GM23338 (cell line): ENCODE measurements at regions not wholly inside any gene's neighbourhood (a gene's known extent, or its start where the extent isn't known, plus 50 kb on each side); places are given as distances from the start of the nearest gene placed in this dataset.

ENCODE experiments used
- ATAC-seq: fragments of 200-7000 bp; cut with Tn5 transposase; 3 replicates; pipeline ENCODE4 v1.9.1; 2020
- DNase-seq: peaks from one replicate; pipeline ENCODE4 v3.0.0-alpha.2; 2015; ENCODE audit warnings: low spot score
- H2AFZ ChIP-seq: fragments of 200-600 bp; sonication (generic); 2 replicates; pipeline ENCODE4 v1.8.0; 2016; ENCODE audit warnings: antibody characterized with exemption, mild to moderate bottlenecking, moderate library complexity
- H3F3A ChIP-seq: fragments of 200-600 bp; sonication (generic); replicated peaks from 2 replicates; pipeline ENCODE4 v1.8.0; 2017; ENCODE audit warnings: antibody characterized with exemption, mixed run types, low read depth
- H3K27ac ChIP-seq: fragments of 200-600 bp; sonication (generic); 2 replicates; pipeline ENCODE4 v1.6.1; 2016; ENCODE audit warnings: low read depth
- H3K27me3 ChIP-seq: fragments of 200-600 bp; sonication (generic); 2 replicates; pipeline ENCODE4 v1.8.0; 2016; ENCODE audit warnings: mild to moderate bottlenecking, mixed run types, moderate library complexity; ENCODE audit not compliant: insufficient read depth
- H3K36me3 ChIP-seq: fragments of 200-600 bp; sonication (generic); 2 replicates; pipeline ENCODE4 v1.8.0; 2016; ENCODE audit warnings: mild to moderate bottlenecking; ENCODE audit not compliant: insufficient read depth
- H3K4me1 ChIP-seq: fragments of 200-600 bp; sonication (generic); 2 replicates; pipeline ENCODE4 v1.8.0; 2016; ENCODE audit warnings: mild to moderate bottlenecking, moderate library complexity; ENCODE audit not compliant: insufficient read depth
- H3K4me2 ChIP-seq: fragments of 200-600 bp; sonication (generic); 2 replicates; pipeline ENCODE4 v1.7.1; 2017; ENCODE audit warnings: mixed run types
- H3K4me3 ChIP-seq: fragments of 200-600 bp; sonication (generic); 2 replicates; pipeline ENCODE4 v1.6.1; 2016; ENCODE audit warnings: mixed run types
- H3K79me2 ChIP-seq: fragments of 200-600 bp; sonication (generic); replicated peaks from 2 replicates; pipeline ENCODE4 v1.8.0; 2017; ENCODE audit warnings: mild to moderate bottlenecking; ENCODE audit not compliant: insufficient read depth
- H3K9me2 ChIP-seq: fragments of 200-600 bp; sonication (generic); 2 replicates; pipeline ENCODE4 v1.8.0; 2017; ENCODE audit not compliant: insufficient read depth
- H4K20me1 ChIP-seq: fragments of 200-600 bp; sonication (generic); replicated peaks from 2 replicates; pipeline ENCODE4 v1.8.0; 2017; ENCODE audit warnings: mild to moderate bottlenecking; ENCODE audit not compliant: insufficient read depth
- H3K27ac Mint-ChIP-seq: 2 replicates; pipeline ENCODE4 v1.8.0; 2020; ENCODE audit warnings: inconsistent platforms, mild to moderate bottlenecking, moderate library complexity, mixed read lengths
- H3K27me3 Mint-ChIP-seq: 3 replicates; pipeline ENCODE4 v1.8.0; 2022; ENCODE audit warnings: low read depth, mild to moderate bottlenecking, moderate library complexity, mixed read lengths, inconsistent platforms; ENCODE audit not compliant: insufficient read depth, poor library complexity
- H3K36me3 Mint-ChIP-seq: 3 replicates; pipeline ENCODE4 v1.8.0; 2021; ENCODE audit warnings: low read depth, mild to moderate bottlenecking, inconsistent platforms, moderate library complexity, mixed read lengths
- H3K4me1 Mint-ChIP-seq: 3 replicates; pipeline ENCODE4 v1.8.0; 2020; ENCODE audit warnings: mild to moderate bottlenecking, inconsistent platforms, mixed read lengths
- H3K4me3 Mint-ChIP-seq: 3 replicates; pipeline ENCODE4 v1.8.0; 2021; ENCODE audit warnings: moderate library complexity, mild to moderate bottlenecking, inconsistent platforms, mixed read lengths
- H3K9me3 Mint-ChIP-seq: 3 replicates; pipeline ENCODE4 v1.8.0; 2020; ENCODE audit warnings: moderate library complexity, mild to moderate bottlenecking, inconsistent platforms, mixed read lengths
- CREB1 ChIP-seq: fragments of 250-450 bp; sonication (Bioruptor Pico); IDR thresholded peaks from 2 replicates; pipeline ENCODE4 v1.5.0; 2020; ENCODE audit warnings: low read depth, mild to moderate bottlenecking, moderate library complexity
- EZH2 ChIP-seq: fragments of 200-600 bp; sonication (generic); IDR thresholded peaks from one replicate; pipeline ENCODE4 v1.8.0; 2017; ENCODE audit warnings: antibody characterized with exemption, mild to moderate bottlenecking, low read depth; ENCODE audit not compliant: unreplicated experiment
- EZH2phosphoT487 ChIP-seq: fragments of 200-600 bp; sonication (generic); IDR thresholded peaks from one replicate; pipeline ENCODE4 v1.8.1; 2018; ENCODE audit warnings: antibody characterized with exemption; ENCODE audit not compliant: unreplicated experiment
- JUNB ChIP-seq: IDR thresholded peaks from one replicate; pipeline ENCODE4 v1.6.1; 2016; ENCODE audit warnings: antibody characterized with exemption; ENCODE audit not compliant: unreplicated experiment
- NANOG ChIP-seq: IDR thresholded peaks from 2 replicates; pipeline ENCODE4 v1.6.1; 2016; ENCODE audit warnings: antibody characterized with exemption, borderline replicate concordance
- POLR2AphosphoS5 ChIP-seq: IDR thresholded peaks from 2 replicates; pipeline ENCODE4 v1.6.1; 2016; ENCODE audit warnings: antibody characterized with exemption, low read depth
- STAT1 ChIP-seq: IDR thresholded peaks from one replicate; pipeline ENCODE4 v1.6.1; 2016; ENCODE audit warnings: antibody characterized with exemption; ENCODE audit not compliant: unreplicated experiment
- ZNF114 ChIP-seq: fragments of 250-450 bp; sonication (Bioruptor Pico); IDR thresholded peaks from 2 replicates; pipeline ENCODE4 v1.5.0; 2020; ENCODE audit warnings: mild to moderate bottlenecking, moderate library complexity
- ZNF331 ChIP-seq: fragments of 250-450 bp; sonication (Bioruptor Pico); IDR thresholded peaks from 2 replicates; pipeline ENCODE4 v1.5.0; 2020; ENCODE audit warnings: low read depth, mild to moderate bottlenecking, moderate library complexity
- TF ChIP-seq, protein P1 (sequence below): IDR thresholded peaks from one replicate; pipeline ENCODE4 v1.6.1; 2018; ENCODE audit warnings: antibody characterized with exemption; ENCODE audit not compliant: unreplicated experiment
- TF ChIP-seq, protein P2 (sequence below): fragments of 250-450 bp; sonication (Bioruptor Pico); IDR thresholded peaks from 2 replicates; pipeline ENCODE4 v1.5.0; 2020; ENCODE audit warnings: mild to moderate bottlenecking, moderate library complexity
- TF ChIP-seq, protein P3 (sequence below), 2 experiments: fragments of 200-600 bp in 1 of 2; sonication (generic) in 1 of 2; conservative IDR thresholded peaks; 2 replicates each; pipeline versions ENCODE4 v1.5.1 to v1.6.1; 2016 to 2017; ENCODE audit warnings: antibody characterized with exemption in 2 of 2, low read depth in 2 of 2, mild to moderate bottlenecking in 2 of 2, moderate library complexity in 1 of 2
- TF ChIP-seq, protein P4 (sequence below): IDR thresholded peaks from 2 replicates; pipeline ENCODE4 v1.6.1; 2016; ENCODE audit warnings: antibody characterized with exemption

DNA sequence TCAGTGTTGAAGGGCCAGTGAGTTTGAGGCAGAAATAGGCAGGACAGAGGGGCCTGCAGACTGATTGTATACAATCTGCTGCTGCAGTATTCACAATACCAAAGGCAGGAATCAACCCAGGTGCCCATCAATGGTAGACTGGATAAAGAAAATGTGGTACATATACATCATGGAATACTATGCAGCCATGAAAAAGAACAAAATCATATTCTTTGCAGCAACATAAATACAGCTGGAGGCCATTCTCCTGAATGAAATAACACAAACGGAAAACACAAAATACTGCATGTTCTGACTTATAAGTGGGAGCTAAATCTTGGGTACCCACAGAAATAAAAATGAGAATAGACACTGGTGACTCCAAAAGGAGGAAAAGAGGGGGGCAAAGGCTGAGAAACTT lies 485.1 kb downstream of the XYLT1 start:
- no peak overlapping the region for H3K4me3 ChIP-seq
- no peak for TF ChIP-seq ZNF114 (CRISPR knock-in tag)
- TF ChIP-seq POLR2AphosphoS5 = no peak
- TF ChIP-seq, protein P1, sequence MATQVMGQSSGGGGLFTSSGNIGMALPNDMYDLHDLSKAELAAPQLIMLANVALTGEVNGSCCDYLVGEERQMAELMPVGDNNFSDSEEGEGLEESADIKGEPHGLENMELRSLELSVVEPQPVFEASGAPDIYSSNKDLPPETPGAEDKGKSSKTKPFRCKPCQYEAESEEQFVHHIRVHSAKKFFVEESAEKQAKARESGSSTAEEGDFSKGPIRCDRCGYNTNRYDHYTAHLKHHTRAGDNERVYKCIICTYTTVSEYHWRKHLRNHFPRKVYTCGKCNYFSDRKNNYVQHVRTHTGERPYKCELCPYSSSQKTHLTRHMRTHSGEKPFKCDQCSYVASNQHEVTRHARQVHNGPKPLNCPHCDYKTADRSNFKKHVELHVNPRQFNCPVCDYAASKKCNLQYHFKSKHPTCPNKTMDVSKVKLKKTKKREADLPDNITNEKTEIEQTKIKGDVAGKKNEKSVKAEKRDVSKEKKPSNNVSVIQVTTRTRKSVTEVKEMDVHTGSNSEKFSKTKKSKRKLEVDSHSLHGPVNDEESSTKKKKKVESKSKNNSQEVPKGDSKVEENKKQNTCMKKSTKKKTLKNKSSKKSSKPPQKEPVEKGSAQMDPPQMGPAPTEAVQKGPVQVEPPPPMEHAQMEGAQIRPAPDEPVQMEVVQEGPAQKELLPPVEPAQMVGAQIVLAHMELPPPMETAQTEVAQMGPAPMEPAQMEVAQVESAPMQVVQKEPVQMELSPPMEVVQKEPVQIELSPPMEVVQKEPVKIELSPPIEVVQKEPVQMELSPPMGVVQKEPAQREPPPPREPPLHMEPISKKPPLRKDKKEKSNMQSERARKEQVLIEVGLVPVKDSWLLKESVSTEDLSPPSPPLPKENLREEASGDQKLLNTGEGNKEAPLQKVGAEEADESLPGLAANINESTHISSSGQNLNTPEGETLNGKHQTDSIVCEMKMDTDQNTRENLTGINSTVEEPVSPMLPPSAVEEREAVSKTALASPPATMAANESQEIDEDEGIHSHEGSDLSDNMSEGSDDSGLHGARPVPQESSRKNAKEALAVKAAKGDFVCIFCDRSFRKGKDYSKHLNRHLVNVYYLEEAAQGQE = no peak
- TF ChIP-seq, protein P2, sequence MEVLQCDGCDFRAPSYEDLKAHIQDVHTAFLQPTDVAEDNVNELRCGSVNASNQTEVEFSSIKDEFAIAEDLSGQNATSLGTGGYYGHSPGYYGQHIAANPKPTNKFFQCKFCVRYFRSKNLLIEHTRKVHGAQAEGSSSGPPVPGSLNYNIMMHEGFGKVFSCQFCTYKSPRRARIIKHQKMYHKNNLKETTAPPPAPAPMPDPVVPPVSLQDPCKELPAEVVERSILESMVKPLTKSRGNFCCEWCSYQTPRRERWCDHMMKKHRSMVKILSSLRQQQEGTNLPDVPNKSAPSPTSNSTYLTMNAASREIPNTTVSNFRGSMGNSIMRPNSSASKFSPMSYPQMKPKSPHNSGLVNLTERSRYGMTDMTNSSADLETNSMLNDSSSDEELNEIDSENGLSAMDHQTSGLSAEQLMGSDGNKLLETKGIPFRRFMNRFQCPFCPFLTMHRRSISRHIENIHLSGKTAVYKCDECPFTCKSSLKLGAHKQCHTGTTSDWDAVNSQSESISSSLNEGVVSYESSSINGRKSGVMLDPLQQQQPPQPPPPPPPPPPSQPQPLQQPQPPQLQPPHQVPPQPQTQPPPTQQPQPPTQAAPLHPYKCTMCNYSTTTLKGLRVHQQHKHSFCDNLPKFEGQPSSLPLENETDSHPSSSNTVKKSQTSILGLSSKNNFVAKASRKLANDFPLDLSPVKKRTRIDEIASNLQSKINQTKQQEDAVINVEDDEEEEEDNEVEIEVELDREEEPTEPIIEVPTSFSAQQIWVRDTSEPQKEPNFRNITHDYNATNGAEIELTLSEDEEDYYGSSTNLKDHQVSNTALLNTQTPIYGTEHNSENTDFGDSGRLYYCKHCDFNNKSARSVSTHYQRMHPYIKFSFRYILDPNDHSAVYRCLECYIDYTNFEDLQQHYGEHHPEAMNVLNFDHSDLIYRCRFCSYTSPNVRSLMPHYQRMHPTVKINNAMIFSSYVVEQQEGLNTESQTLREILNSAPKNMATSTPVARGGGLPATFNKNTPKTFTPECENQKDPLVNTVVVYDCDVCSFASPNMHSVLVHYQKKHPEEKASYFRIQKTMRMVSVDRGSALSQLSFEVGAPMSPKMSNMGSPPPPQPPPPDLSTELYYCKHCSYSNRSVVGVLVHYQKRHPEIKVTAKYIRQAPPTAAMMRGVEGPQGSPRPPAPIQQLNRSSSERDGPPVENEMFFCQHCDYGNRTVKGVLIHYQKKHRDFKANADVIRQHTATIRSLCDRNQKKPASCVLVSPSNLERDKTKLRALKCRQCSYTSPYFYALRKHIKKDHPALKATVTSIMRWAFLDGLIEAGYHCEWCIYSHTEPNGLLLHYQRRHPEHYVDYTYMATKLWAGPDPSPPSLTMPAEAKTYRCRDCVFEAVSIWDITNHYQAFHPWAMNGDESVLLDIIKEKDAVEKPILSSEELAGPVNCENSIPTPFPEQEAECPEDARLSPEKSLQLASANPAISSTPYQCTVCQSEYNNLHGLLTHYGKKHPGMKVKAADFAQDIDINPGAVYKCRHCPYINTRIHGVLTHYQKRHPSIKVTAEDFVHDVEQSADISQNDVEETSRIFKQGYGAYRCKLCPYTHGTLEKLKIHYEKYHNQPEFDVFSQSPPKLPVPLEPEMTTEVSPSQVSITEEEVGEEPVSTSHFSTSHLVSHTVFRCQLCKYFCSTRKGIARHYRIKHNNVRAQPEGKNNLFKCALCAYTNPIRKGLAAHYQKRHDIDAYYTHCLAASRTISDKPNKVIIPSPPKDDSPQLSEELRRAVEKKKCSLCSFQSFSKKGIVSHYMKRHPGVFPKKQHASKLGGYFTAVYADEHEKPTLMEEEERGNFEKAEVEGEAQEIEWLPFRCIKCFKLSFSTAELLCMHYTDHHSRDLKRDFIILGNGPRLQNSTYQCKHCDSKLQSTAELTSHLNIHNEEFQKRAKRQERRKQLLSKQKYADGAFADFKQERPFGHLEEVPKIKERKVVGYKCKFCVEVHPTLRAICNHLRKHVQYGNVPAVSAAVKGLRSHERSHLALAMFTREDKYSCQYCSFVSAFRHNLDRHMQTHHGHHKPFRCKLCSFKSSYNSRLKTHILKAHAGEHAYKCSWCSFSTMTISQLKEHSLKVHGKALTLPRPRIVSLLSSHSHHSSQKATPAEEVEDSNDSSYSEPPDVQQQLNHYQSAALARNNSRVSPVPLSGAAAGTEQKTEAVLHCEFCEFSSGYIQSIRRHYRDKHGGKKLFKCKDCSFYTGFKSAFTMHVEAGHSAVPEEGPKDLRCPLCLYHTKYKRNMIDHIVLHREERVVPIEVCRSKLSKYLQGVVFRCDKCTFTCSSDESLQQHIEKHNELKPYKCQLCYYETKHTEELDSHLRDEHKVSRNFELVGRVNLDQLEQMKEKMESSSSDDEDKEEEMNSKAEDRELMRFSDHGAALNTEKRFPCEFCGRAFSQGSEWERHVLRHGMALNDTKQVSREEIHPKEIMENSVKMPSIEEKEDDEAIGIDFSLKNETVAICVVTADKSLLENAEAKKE (CRISPR knock-in tag) = no peak
- TF ChIP-seq, protein P3, sequence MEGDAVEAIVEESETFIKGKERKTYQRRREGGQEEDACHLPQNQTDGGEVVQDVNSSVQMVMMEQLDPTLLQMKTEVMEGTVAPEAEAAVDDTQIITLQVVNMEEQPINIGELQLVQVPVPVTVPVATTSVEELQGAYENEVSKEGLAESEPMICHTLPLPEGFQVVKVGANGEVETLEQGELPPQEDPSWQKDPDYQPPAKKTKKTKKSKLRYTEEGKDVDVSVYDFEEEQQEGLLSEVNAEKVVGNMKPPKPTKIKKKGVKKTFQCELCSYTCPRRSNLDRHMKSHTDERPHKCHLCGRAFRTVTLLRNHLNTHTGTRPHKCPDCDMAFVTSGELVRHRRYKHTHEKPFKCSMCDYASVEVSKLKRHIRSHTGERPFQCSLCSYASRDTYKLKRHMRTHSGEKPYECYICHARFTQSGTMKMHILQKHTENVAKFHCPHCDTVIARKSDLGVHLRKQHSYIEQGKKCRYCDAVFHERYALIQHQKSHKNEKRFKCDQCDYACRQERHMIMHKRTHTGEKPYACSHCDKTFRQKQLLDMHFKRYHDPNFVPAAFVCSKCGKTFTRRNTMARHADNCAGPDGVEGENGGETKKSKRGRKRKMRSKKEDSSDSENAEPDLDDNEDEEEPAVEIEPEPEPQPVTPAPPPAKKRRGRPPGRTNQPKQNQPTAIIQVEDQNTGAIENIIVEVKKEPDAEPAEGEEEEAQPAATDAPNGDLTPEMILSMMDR (conservative IDR thresholded peaks at IDR 0.05; ENCODE audit: low read depth in 2 of 2) = no peak
- no peak for TF ChIP-seq EZH2phosphoT487
- no peak for TF ChIP-seq STAT1
- TF ChIP-seq EZH2 = no peak
- no peak for TF ChIP-seq ZNF331
- TF ChIP-seq, protein P4, sequence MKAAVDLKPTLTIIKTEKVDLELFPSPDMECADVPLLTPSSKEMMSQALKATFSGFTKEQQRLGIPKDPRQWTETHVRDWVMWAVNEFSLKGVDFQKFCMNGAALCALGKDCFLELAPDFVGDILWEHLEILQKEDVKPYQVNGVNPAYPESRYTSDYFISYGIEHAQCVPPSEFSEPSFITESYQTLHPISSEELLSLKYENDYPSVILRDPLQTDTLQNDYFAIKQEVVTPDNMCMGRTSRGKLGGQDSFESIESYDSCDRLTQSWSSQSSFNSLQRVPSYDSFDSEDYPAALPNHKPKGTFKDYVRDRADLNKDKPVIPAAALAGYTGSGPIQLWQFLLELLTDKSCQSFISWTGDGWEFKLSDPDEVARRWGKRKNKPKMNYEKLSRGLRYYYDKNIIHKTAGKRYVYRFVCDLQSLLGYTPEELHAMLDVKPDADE = no peak
- no peak for TF ChIP-seq NANOG
- no peak for TF ChIP-seq CREB1 (CRISPR knock-in tag)
- no peak for TF ChIP-seq JUNB
- no peaks in the 10 kb centered on the region for H3K4me1 ChIP-seq
- H3K27me3 ChIP-seq = no peaks in the 10 kb centered on the region
- Mint-ChIP-seq H3K36me3 (no peaks in the 10 kb centered on the region), H3K4me1 (no peaks in the 10 kb centered on the region), H3K4me3 (no peak overlapping the region), H3K27ac (no peak overlapping the region), H3K9me3 (no peaks in the 10 kb centered on the region; the same call in 2 of the 3 replicates), H3K27me3 (no peaks in the 10 kb centered on the region)
- H3K4me2 ChIP-seq = no peak overlapping the region
- H3K79me2 ChIP-seq = no peaks in the 10 kb centered on the region
- H3K36me3 ChIP-seq = no peaks in the 10 kb centered on the region
- no peak overlapping the region for H2AFZ ChIP-seq
- no peaks in the 10 kb centered on the region for H3F3A ChIP-seq
- H4K20me1 ChIP-seq = no peaks in the 10 kb centered on the region
- DNase-seq = no peak
- no peak overlapping the region for H3K27ac ChIP-seq
- H3K9me2 ChIP-seq = no peaks in the 10 kb centered on the region
- no peak for ATAC-seq
